Activated CD8-positive, alpha-beta T cell treated with anti-CD3 and anti-CD28 coated beads, Interleukin-2, amount 10 ng/mL, durations not matched to agents 7 days and 5 days (primary cell): ENCODE measurements at regions not wholly inside any gene's neighbourhood (a gene's known extent, or its start where the extent isn't known, plus 50 kb on each side); places are given as distances from the start of the nearest gene placed in this dataset.

Experiments
- ATAC-seq: fragments of 150-1000 bp; cut with Tn5 transposase; one replicate; pipeline ENCODE4 v1.10.0; 2021; ENCODE audit warnings: moderate library complexity
- CTCF ChIA-PET: fragments of 350-600 bp; sonication (Branson Sonifier 250); formaldehyde crosslinking; loops from one replicate; lab custom pipeline; 2021; ENCODE audit warnings: antibody characterized with exemption; lab: Charles Lee
- POLR2A ChIA-PET: fragments of 350-600 bp; sonication (Branson Sonifier 250); formaldehyde crosslinking; loops from one replicate; lab custom pipeline; 2021; ENCODE audit warnings: antibody characterized with exemption; lab: Charles Lee
- DNase-seq: peaks from one replicate; pipeline ENCODE4 v3.0.0-alpha.2; 2020
- H3K27ac Mint-ChIP-seq: one replicate; pipeline ENCODE4 v1.8.0; 2021; ENCODE audit warnings: mild to moderate bottlenecking, mixed read lengths
- H3K27me3 Mint-ChIP-seq: one replicate; pipeline ENCODE4 v1.8.0; 2021; ENCODE audit warnings: low read depth, mixed read lengths
- H3K36me3 Mint-ChIP-seq: one replicate; pipeline ENCODE4 v1.8.0; 2021; ENCODE audit warnings: low read depth, mixed read lengths
- H3K4me1 Mint-ChIP-seq: one replicate; pipeline ENCODE4 v1.8.0; 2021; ENCODE audit warnings: low read depth, mixed read lengths
- H3K4me3 Mint-ChIP-seq: one replicate; pipeline ENCODE4 v1.8.0; 2021; ENCODE audit warnings: mild to moderate bottlenecking, mixed read lengths
- H3K9me3 Mint-ChIP-seq: one replicate; pipeline ENCODE4 v1.8.0; 2022; ENCODE audit warnings: mixed read lengths; ENCODE audit not compliant: insufficient read depth

- no peak for ATAC-seq
- CTCF ChIA-PET = no interaction called here
Measured at GRCh38 chr7:55657654-55658053, 85.4 kb upstream of the VOPP1 start.

GRCh38 chr7:55651057-55651456, 78.8 kb upstream of the VOPP1 start:
- no peak overlapping the region for H3K4me3 Mint-ChIP-seq
- CTCF ChIA-PET = no interaction called here
- peaks cover 31% of the 10 kb centered on the region for H3K27me3 Mint-ChIP-seq
- ATAC-seq = no peak
- no peaks in the 10 kb centered on the region for H3K4me1 Mint-ChIP-seq
- no peak overlapping the region for H3K27ac Mint-ChIP-seq
- no peaks in the 10 kb centered on the region for H3K36me3 Mint-ChIP-seq
- POLR2A ChIA-PET = no interaction called here
- no peak for DNase-seq
- no peaks in the 10 kb centered on the region for H3K9me3 Mint-ChIP-seq

More at GRCh38 chr7:55657654-55658053, 85.4 kb upstream of the VOPP1 start:
- Mint-ChIP-seq H3K4me1 (no peaks in the 10 kb centered on the region), H3K4me3 (no peak overlapping the region), H3K27ac (no peak overlapping the region), H3K36me3 (no peaks in the 10 kb centered on the region), H3K9me3 (no peaks in the 10 kb centered on the region), H3K27me3 (peaks cover 27% of the 10 kb centered on the region)
- POLR2A ChIA-PET = no interaction called here
- no peak for DNase-seq

- no peak for DNase-seq
- H3K36me3 Mint-ChIP-seq = no peaks in the 10 kb centered on the region
- H3K27me3 Mint-ChIP-seq = peaks cover 14% of the 10 kb centered on the region
- ATAC-seq = no peak
- no peak overlapping the region for H3K27ac Mint-ChIP-seq
- no peaks in the 10 kb centered on the region for H3K4me1 Mint-ChIP-seq
- H3K9me3 Mint-ChIP-seq = no peaks in the 10 kb centered on the region
- ChIA-PET CTCF (no interaction called here), POLR2A (no interaction called here)
- H3K4me3 Mint-ChIP-seq = no peak overlapping the region
Measured at GRCh38 chr7:55649238-55649637, 76.9 kb upstream of the VOPP1 start.

GRCh38 chr7:55644567-55644966, 72.3 kb upstream of the VOPP1 start:
- H3K9me3 Mint-ChIP-seq = no peaks in the 10 kb centered on the region
- CTCF ChIA-PET = no interaction called here
- no peak for DNase-seq

GRCh38 chr7:55642266-55642665, 70.0 kb upstream of the VOPP1 start:
- DNase-seq = no peak
- H3K4me3 Mint-ChIP-seq = no peak overlapping the region
- ChIA-PET POLR2A (interaction anchor here (1.1 to 1.5 kb wide), 2 partner anchors 12 to 322 kb away, joined by 3 read pairs; no protein-coding TSS in a partner anchor), CTCF (interaction anchor here (1.0 to 2.6 kb wide), 12 partner anchors 10 to 432 kb away, joined by 3 to 17 read pairs (median 4); no protein-coding TSS in a partner anchor)
- no peak overlapping the region for H3K27ac Mint-ChIP-seq
- H3K27me3 Mint-ChIP-seq = peaks cover 2% of the 10 kb centered on the region
- no peak for ATAC-seq
- H3K4me1 Mint-ChIP-seq = peaks cover 11% of the 10 kb centered on the region
- no peaks in the 10 kb centered on the region for H3K9me3 Mint-ChIP-seq
- H3K36me3 Mint-ChIP-seq = peaks cover 2% of the 10 kb centered on the region

More at GRCh38 chr7:55644567-55644966, 72.3 kb upstream of the VOPP1 start:
- peaks cover 2% of the 10 kb centered on the region for H3K27me3 Mint-ChIP-seq
- no peak overlapping the region for H3K27ac Mint-ChIP-seq
- no peak for ATAC-seq
- peaks cover 11% of the 10 kb centered on the region for H3K4me1 Mint-ChIP-seq
- peaks cover 2% of the 10 kb centered on the region for H3K36me3 Mint-ChIP-seq
- no peak overlapping the region for H3K4me3 Mint-ChIP-seq
- POLR2A ChIA-PET = no interaction called here

- H3K9me3 Mint-ChIP-seq = no peaks in the 10 kb centered on the region
- DNase-seq (peak; percentile 47), ATAC-seq (peak; percentile 77)
- peaks cover 2% of the 10 kb centered on the region for H3K36me3 Mint-ChIP-seq
- POLR2A ChIA-PET = interaction anchor here (0.6 to 1.5 kb wide), 3 partner anchors 12 to 464 kb away, joined by 3 read pairs; no protein-coding TSS in a partner anchor
- H3K4me1 Mint-ChIP-seq = peaks cover 11% of the 10 kb centered on the region
- CTCF ChIA-PET = interaction anchor here (0.7 to 2.6 kb wide), 18 partner anchors 10 to 475 kb away, joined by 3 to 17 read pairs (median 4); partner anchors contain the start of genes NUPR2 and SUMF2
- peaks cover 2% of the 10 kb centered on the region for H3K27me3 Mint-ChIP-seq
- H3K27ac Mint-ChIP-seq = peak overlapping the region; percentile 62
- peak overlapping the region; percentile 45 for H3K4me3 Mint-ChIP-seq
Measured at GRCh38 chr7:55641811-55642210, 69.5 kb upstream of the VOPP1 start.

- Mint-ChIP-seq H3K4me3 (no peak overlapping the region), H3K27ac (peak overlapping the region; percentile 62), H3K9me3 (no peaks in the 10 kb centered on the region), H3K27me3 (peaks cover 2% of the 10 kb centered on the region), H3K36me3 (peaks cover 2% of the 10 kb centered on the region), H3K4me1 (peaks cover 11% of the 10 kb centered on the region)
- ATAC-seq = peak; percentile 91
- CTCF ChIA-PET = interaction anchor here (0.7 to 2.6 kb wide), 20 partner anchors 10 to 475 kb away, joined by 3 to 17 read pairs (median 4); partner anchors contain the start of genes NUPR2 and SUMF2
- POLR2A ChIA-PET = interaction anchor here (0.6 to 1.5 kb wide), 2 partner anchors 11 to 464 kb away, joined by 3 read pairs; no protein-coding TSS in a partner anchor
- DNase-seq = peak; percentile 61
Measured at GRCh38 chr7:55641273-55641691, 69.0 kb upstream of the VOPP1 start.

- H3K9me3 Mint-ChIP-seq = no peaks in the 10 kb centered on the region
- no peak for DNase-seq
- ATAC-seq = no peak
- peaks cover 11% of the 10 kb centered on the region for H3K4me1 Mint-ChIP-seq
- CTCF ChIA-PET = interaction anchor here (0.9 to 2.6 kb wide), 2 partner anchors 434 to 435 kb away, joined by 3 to 17 read pairs; no protein-coding TSS in a partner anchor
- H3K27ac Mint-ChIP-seq = no peak overlapping the region
- H3K36me3 Mint-ChIP-seq = peaks cover 2% of the 10 kb centered on the region
- H3K4me3 Mint-ChIP-seq = no peak overlapping the region
- H3K27me3 Mint-ChIP-seq = peaks cover 2% of the 10 kb centered on the region
- POLR2A ChIA-PET = no interaction called here
Measured at GRCh38 chr7:55639640-55640039, 67.3 kb upstream of the VOPP1 start.

- ChIA-PET POLR2A (interaction anchor here (1.6 kb wide), 1 partner anchor 12 kb away, joined by 3 read pairs; no protein-coding TSS in a partner anchor), CTCF (no interaction called here)
- Mint-ChIP-seq H3K4me3 (no peak overlapping the region), H3K27ac (no peak overlapping the region), H3K36me3 (no peaks in the 10 kb centered on the region), H3K4me1 (no peaks in the 10 kb centered on the region), H3K9me3 (no peaks in the 10 kb centered on the region), H3K27me3 (peaks cover 11% of the 10 kb centered on the region)
- ATAC-seq = no peak
- DNase-seq = no peak
Measured at GRCh38 chr7:55629051-55629677, 56.9 kb upstream of the VOPP1 start.

GRCh38 chr7:55624813-55625212, 52.5 kb upstream of the VOPP1 start:
- H3K4me1 Mint-ChIP-seq = no peaks in the 10 kb centered on the region
- no peak for ATAC-seq

GRCh38 chr7:55623617-55624016, 51.3 kb upstream of the VOPP1 start:
- POLR2A ChIA-PET = no interaction called here

More at GRCh38 chr7:55624813-55625212, 52.5 kb upstream of the VOPP1 start:
- CTCF ChIA-PET = no interaction called here
- Mint-ChIP-seq H3K27me3 (peaks cover 7% of the 10 kb centered on the region), H3K27ac (no peak overlapping the region), H3K9me3 (no peaks in the 10 kb centered on the region), H3K36me3 (no peaks in the 10 kb centered on the region), H3K4me3 (no peak overlapping the region)
- no peak for DNase-seq
- POLR2A ChIA-PET = no interaction called here

GRCh38 chr7:55622241-55622640, 49.9 kb upstream of the VOPP1 start:
- DNase-seq = no peak
- Mint-ChIP-seq H3K9me3 (peaks cover 8% of the 10 kb centered on the region), H3K27ac (no peak overlapping the region), H3K36me3 (peaks cover 2% of the 10 kb centered on the region), H3K4me1 (no peaks in the 10 kb centered on the region), H3K27me3 (peaks cover 3% of the 10 kb centered on the region), H3K4me3 (no peak overlapping the region)
- ChIA-PET CTCF (no interaction called here), POLR2A (interaction anchor here (1.0 kb wide), 1 partner anchor 50 kb away, joined by 4 read pairs; no protein-coding TSS in a partner anchor)
- ATAC-seq = no peak

More at GRCh38 chr7:55623617-55624016, 51.3 kb upstream of the VOPP1 start:
- ATAC-seq (no peak), DNase-seq (no peak)
- H3K36me3 Mint-ChIP-seq = no peaks in the 10 kb centered on the region
- H3K4me3 Mint-ChIP-seq = no peak overlapping the region
- CTCF ChIA-PET = no interaction called here
- H3K27ac Mint-ChIP-seq = no peak overlapping the region
- H3K27me3 Mint-ChIP-seq = peaks cover 3% of the 10 kb centered on the region
- H3K4me1 Mint-ChIP-seq = no peaks in the 10 kb centered on the region
- H3K9me3 Mint-ChIP-seq = peaks cover 3% of the 10 kb centered on the region
